Fibroblast of lung (primary cell): ENCODE measurements at regions not wholly inside any gene's neighbourhood (a gene's known extent, or its start where the extent isn't known, plus 50 kb on each side); places are given as distances from the start of the nearest gene placed in this dataset.
A peak's percentile ranks its signal among the peaks of the same experiment; 100 is the strongest.

ENCODE experiments used
- DNase-seq, 2 donors: peaks; one replicate each; pipeline versions ENCODE4 v3.0.0 to v3.0.0-alpha.2; 2010; ENCODE audit warnings: low read depth in 2 of 2
- H2AFZ ChIP-seq: 2 replicates; pipeline ENCODE4 v1.5.1; 2012; ENCODE audit warnings: low read length, control low read depth, inconsistent platforms
- H3K27ac ChIP-seq: 2 replicates; pipeline ENCODE4 v1.5.1; 2011; ENCODE audit warnings: low read length, control low read depth; ENCODE audit not compliant: insufficient read depth
- H3K27me3 ChIP-seq: 2 replicates; pipeline ENCODE4 v1.5.1; 2011; ENCODE audit warnings: mild to moderate bottlenecking, low read length; ENCODE audit not compliant: control insufficient read depth, insufficient read depth
- H3K36me3 ChIP-seq: 2 replicates; pipeline ENCODE4 v1.5.1; 2011; ENCODE audit warnings: low read length; ENCODE audit not compliant: control insufficient read depth, insufficient read depth
- H3K4me1 ChIP-seq: 2 replicates; pipeline ENCODE4 v1.5.1; 2011; ENCODE audit warnings: low read length; ENCODE audit not compliant: control insufficient read depth, insufficient read depth; ENCODE audit errors: extremely low read depth
- H3K4me2 ChIP-seq: 2 replicates; pipeline ENCODE4 v1.5.1; 2011; ENCODE audit warnings: low read length, control low read depth; ENCODE audit not compliant: insufficient read depth; ENCODE audit errors: extremely low read depth
- H3K4me3 ChIP-seq, 4 experiments: fragments of 200-600 bp in 1 of 4; sonication (generic) in 1 of 4; replicated peaks in 1 of 4; 2 replicates each; pipeline ENCODE4 v1.5.1; 2011 to 2016; ENCODE audit warnings: low read length in 4 of 4, low read depth in 3 of 4, mild to moderate bottlenecking in 3 of 4, control low read depth in 2 of 4, inconsistent platforms in 1 of 4, mixed read lengths in 1 of 4; ENCODE audit not compliant: insufficient read depth in 1 of 4; ENCODE audit errors: control extremely low read depth in 1 of 4
- H3K79me2 ChIP-seq: 2 replicates; pipeline ENCODE4 v1.5.1; 2012; ENCODE audit warnings: mild to moderate bottlenecking, low read length, inconsistent platforms; ENCODE audit not compliant: control insufficient read depth, insufficient read depth
- H3K9ac ChIP-seq: 2 replicates; pipeline ENCODE4 v1.5.1; 2011; ENCODE audit warnings: mild to moderate bottlenecking, low read length, control low read depth; ENCODE audit not compliant: insufficient read depth
- H3K9me3 ChIP-seq: 2 replicates; pipeline ENCODE4 v1.5.1; 2012; ENCODE audit warnings: low read depth, low read length; ENCODE audit not compliant: control insufficient read depth, insufficient read depth
- H4K20me1 ChIP-seq: 2 replicates; pipeline ENCODE4 v1.5.1; 2011; ENCODE audit warnings: low read length; ENCODE audit not compliant: control insufficient read depth, insufficient read depth; ENCODE audit errors: extremely low read depth
- CTCF ChIP-seq, 2 donors: IDR thresholded peaks in 1 of 2; conservative IDR thresholded peaks in 1 of 2; 1 replicate in 1 of 2; 2 replicates in 1 of 2; pipeline ENCODE4 v1.5.1; 2011 to 2012; ENCODE audit warnings: low read length in 2 of 2, control low read depth in 1 of 2, inconsistent platforms in 1 of 2, low read depth in 1 of 2, mild to moderate bottlenecking in 1 of 2
- EZH2 ChIP-seq: IDR thresholded peaks from 2 replicates; pipeline ENCODE4 v1.5.1; 2012; ENCODE audit warnings: low read length, control low read depth, mild to moderate bottlenecking; ENCODE audit errors: missing control alignments

GRCh38 chr11:91860661-91861060, 364.0 kb upstream of the FAT3 start:
- H3K4me1 ChIP-seq: no peaks in the 10 kb centered on the region
- TF ChIP-seq EZH2 (no peak), CTCF (conservative IDR thresholded peaks at IDR 0.05 in 1 of 2, IDR thresholded peaks at IDR 0.05 in 1 of 2; ENCODE audit: low read depth in 1 of 2, low read length in 2 of 2) (no peak)

GRCh38 chr11:91859666-91860065, 365.0 kb upstream of the FAT3 start:
- Histone ChIP-seq H3K4me1 (no peaks in the 10 kb centered on the region), H3K27me3 (no peaks in the 10 kb centered on the region), H3K27ac (no peak overlapping the region), H3K36me3 (no peaks in the 10 kb centered on the region), H3K9me3 (no peaks in the 10 kb centered on the region), H3K4me3 (no peak overlapping the region), H4K20me1 (no peaks in the 10 kb centered on the region), H3K4me2 (no peak overlapping the region), H2AFZ (no peak overlapping the region), H3K79me2 (no peaks in the 10 kb centered on the region), H3K9ac (no peak overlapping the region)
- DNase-seq: no peak
- no peak for TF ChIP-seq CTCF (conservative IDR thresholded peaks at IDR 0.05 in 1 of 2, IDR thresholded peaks at IDR 0.05 in 1 of 2; ENCODE audit: low read depth in 1 of 2, low read length in 2 of 2)
- TF ChIP-seq EZH2: no peak

More at GRCh38 chr11:91860661-91861060, 364.0 kb upstream of the FAT3 start:
- H3K27me3 ChIP-seq: no peaks in the 10 kb centered on the region
- H4K20me1 ChIP-seq: no peaks in the 10 kb centered on the region
- no peak overlapping the region for H3K27ac ChIP-seq
- H2AFZ ChIP-seq: no peak overlapping the region
- H3K36me3 ChIP-seq: no peaks in the 10 kb centered on the region
- H3K4me3 ChIP-seq: no peak overlapping the region
- H3K4me2 ChIP-seq: no peak overlapping the region
- no peaks in the 10 kb centered on the region for H3K79me2 ChIP-seq
- H3K9ac ChIP-seq: no peak overlapping the region
- no peaks in the 10 kb centered on the region for H3K9me3 ChIP-seq
- DNase-seq: no peak

- Histone ChIP-seq H3K9me3 (no peaks in the 10 kb centered on the region), H3K27ac (no peak overlapping the region), H3K4me2 (no peak overlapping the region), H3K4me1 (no peaks in the 10 kb centered on the region), H3K27me3 (no peaks in the 10 kb centered on the region), H3K79me2 (no peaks in the 10 kb centered on the region), H3K4me3 (no peak overlapping the region), H3K36me3 (no peaks in the 10 kb centered on the region), H3K9ac (no peak overlapping the region), H4K20me1 (no peaks in the 10 kb centered on the region), H2AFZ (no peak overlapping the region)
- DNase-seq: peak; percentile 28 to 86
- no peak for TF ChIP-seq EZH2
- no peak for TF ChIP-seq CTCF (conservative IDR thresholded peaks at IDR 0.05 in 1 of 2, IDR thresholded peaks at IDR 0.05 in 1 of 2; ENCODE audit: low read depth in 1 of 2, low read length in 2 of 2)
These were observed 367.4 kb upstream of the FAT3 start for GRCh38 chr11:91857179-91857578.
